ENCODE measurements at regions not wholly inside any gene's neighbourhood (a gene's known extent, or its start where the extent isn't known, plus 50 kb on each side); places are given as distances from the start of the nearest gene placed in this dataset.

DNA sequence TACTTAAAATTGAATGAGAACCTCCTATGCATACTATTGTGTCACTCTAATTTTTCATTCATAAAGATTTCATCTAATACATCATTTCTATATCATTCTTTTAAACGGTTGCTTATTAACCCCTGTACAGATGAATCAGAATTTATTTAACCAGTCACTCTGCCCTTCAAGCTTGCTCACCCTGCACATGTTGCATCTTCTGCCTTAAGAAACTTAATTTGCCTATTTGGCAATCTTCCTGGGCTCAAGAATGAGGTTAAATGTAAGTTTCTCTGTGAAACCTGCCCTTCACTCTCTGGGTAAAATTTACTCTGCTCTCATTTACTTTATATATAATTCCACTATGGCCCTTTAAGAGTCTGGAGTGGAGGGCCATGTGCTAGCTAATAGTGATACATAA lies 434.7 kb upstream of the ZNF608 start:
- TF ChIP-seq, protein P1, sequence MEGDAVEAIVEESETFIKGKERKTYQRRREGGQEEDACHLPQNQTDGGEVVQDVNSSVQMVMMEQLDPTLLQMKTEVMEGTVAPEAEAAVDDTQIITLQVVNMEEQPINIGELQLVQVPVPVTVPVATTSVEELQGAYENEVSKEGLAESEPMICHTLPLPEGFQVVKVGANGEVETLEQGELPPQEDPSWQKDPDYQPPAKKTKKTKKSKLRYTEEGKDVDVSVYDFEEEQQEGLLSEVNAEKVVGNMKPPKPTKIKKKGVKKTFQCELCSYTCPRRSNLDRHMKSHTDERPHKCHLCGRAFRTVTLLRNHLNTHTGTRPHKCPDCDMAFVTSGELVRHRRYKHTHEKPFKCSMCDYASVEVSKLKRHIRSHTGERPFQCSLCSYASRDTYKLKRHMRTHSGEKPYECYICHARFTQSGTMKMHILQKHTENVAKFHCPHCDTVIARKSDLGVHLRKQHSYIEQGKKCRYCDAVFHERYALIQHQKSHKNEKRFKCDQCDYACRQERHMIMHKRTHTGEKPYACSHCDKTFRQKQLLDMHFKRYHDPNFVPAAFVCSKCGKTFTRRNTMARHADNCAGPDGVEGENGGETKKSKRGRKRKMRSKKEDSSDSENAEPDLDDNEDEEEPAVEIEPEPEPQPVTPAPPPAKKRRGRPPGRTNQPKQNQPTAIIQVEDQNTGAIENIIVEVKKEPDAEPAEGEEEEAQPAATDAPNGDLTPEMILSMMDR (IDR thresholded peaks at IDR 0.05), result no peak
- TF ChIP-seq EZH2 (IDR thresholded peaks at IDR 0.05) (no peak), EZH2phosphoT487 (IDR thresholded peaks at IDR 0.05) (no peak)
